ENCODE measurements at regions not wholly inside any gene's neighbourhood (a gene's known extent, or its start where the extent isn't known, plus 50 kb on each side); places are given as distances from the start of the nearest gene placed in this dataset.
A peak's percentile ranks its signal among the peaks of the same experiment; 100 is the strongest.
"Not testable (repeated sequence)": the region's sequence is repeated elsewhere in the genome, so short reads cannot be mapped to it uniquely, and the experiment has no call there.

- DNase-seq (ENCODE audit: low read depth) = no peak
These were observed 739.2 kb upstream of the GJE1 start for GRCh38 chr6:141393405-141394124.

- DNase-seq (ENCODE audit: low read depth) = not testable (repeated sequence)
These were observed 741.6 kb upstream of the GJE1 start for GRCh38 chr6:141391135-141391534.

- no peak for DNase-seq (ENCODE audit: low read depth)
These were observed 744.1 kb upstream of the GJE1 start for GRCh38 chr6:141388666-141389065.

GRCh38 chr6:141370438-141370837 lies 762.3 kb upstream of the GJE1 start:
- DNase-seq (ENCODE audit: low read depth) = no peak

GRCh38 chr6:141366796-141367195 lies 765.9 kb upstream of the GJE1 start:
- DNase-seq (ENCODE audit: low read depth) = not testable (repeated sequence)

GRCh38 chr6:141364694-141365093 lies 768.0 kb upstream of the GJE1 start:
- no peak for DNase-seq (ENCODE audit: low read depth)

- no peak for DNase-seq (ENCODE audit: low read depth)
These were observed 768.5 kb upstream of the GJE1 start for GRCh38 chr6:141364232-141364631.

- no peak for DNase-seq (ENCODE audit: low read depth)
These were observed 771.2 kb upstream of the GJE1 start for GRCh38 chr6:141361559-141361958.

- no peak for DNase-seq (ENCODE audit: low read depth)
These were observed 772.8 kb upstream of the GJE1 start for GRCh38 chr6:141359953-141360352.

- DNase-seq (ENCODE audit: low read depth) = no peak
These were observed 778.4 kb upstream of the GJE1 start for GRCh38 chr6:141354191-141354955.

GRCh38 chr6:141351721-141352120 lies 781.0 kb upstream of the GJE1 start:
- DNase-seq (ENCODE audit: low read depth) = no peak

- no peak for DNase-seq (ENCODE audit: low read depth)
These were observed 783.0 kb upstream of the GJE1 start for GRCh38 chr6:141349710-141350109.

- DNase-seq (ENCODE audit: low read depth) = no peak
These were observed 784.7 kb upstream of the GJE1 start for GRCh38 chr6:141347906-141348492.

- DNase-seq (ENCODE audit: low read depth) = no peak
These were observed 785.6 kb upstream of the GJE1 start for GRCh38 chr6:141347086-141347485.

- no peak for DNase-seq (ENCODE audit: low read depth)
These were observed 786.2 kb upstream of the GJE1 start for GRCh38 chr6:141346535-141346934.

GRCh38 chr6:141337191-141337590 lies 795.5 kb upstream of the GJE1 start:
- no peak for DNase-seq (ENCODE audit: low read depth)

- no peak for DNase-seq (ENCODE audit: low read depth)
These were observed 797.0 kb upstream of the GJE1 start for GRCh38 chr6:141335477-141336273.

- no peak for DNase-seq (ENCODE audit: low read depth)
These were observed 805.8 kb upstream of the GJE1 start for GRCh38 chr6:141326925-141327324.

- peak; percentile 19 for DNase-seq (ENCODE audit: low read depth)
These were observed 806.3 kb upstream of the GJE1 start for GRCh38 chr6:141326426-141326825.

GRCh38 chr6:141321493-141322347 lies 811.0 kb upstream of the GJE1 start:
- no peak for DNase-seq (ENCODE audit: low read depth)

- no peak for DNase-seq (ENCODE audit: low read depth)
These were observed 816.5 kb upstream of the GJE1 start for GRCh38 chr6:141316236-141316635.
